ENCODE measurements at regions not wholly inside any gene's neighbourhood (a gene's known extent, or its start where the extent isn't known, plus 50 kb on each side); places are given as distances from the start of the nearest gene placed in this dataset.
"Not testable (repeated sequence)": the region's sequence is repeated elsewhere in the genome, so short reads cannot be mapped to it uniquely, and the experiment has no call there.

- no peak for DNase-seq (ENCODE audit: extremely low spot score)
- ChIA-PET CTCF (interaction anchor here (1.1 kb wide), 1 partner anchor 19 kb away, joined by 3 read pairs; no protein-coding TSS in a partner anchor), POLR2A (no interaction called here)
- no peak for TF ChIP-seq CTCF (IDR thresholded peaks at IDR 0.05; ENCODE audit: control extremely low read depth, extremely low read depth, low read depth, missing control alignments)
Observed at GRCh38 chr3:153400641-153401040, 238.6 kb downstream of the RAP2B start.

GRCh38 chr3:153404157-153404556 is 242.1 kb downstream of the RAP2B start:
- no peak for TF ChIP-seq CTCF (IDR thresholded peaks at IDR 0.05; ENCODE audit: control extremely low read depth, extremely low read depth, low read depth, missing control alignments)
- CTCF ChIA-PET, result interaction anchor here (1.0 to 1.1 kb wide), 3 partner anchors 11 to 30 kb away, joined by 3 read pairs; no protein-coding TSS in a partner anchor
- no peak for DNase-seq (ENCODE audit: extremely low spot score)
- POLR2A ChIA-PET, result no interaction called here

DNA sequence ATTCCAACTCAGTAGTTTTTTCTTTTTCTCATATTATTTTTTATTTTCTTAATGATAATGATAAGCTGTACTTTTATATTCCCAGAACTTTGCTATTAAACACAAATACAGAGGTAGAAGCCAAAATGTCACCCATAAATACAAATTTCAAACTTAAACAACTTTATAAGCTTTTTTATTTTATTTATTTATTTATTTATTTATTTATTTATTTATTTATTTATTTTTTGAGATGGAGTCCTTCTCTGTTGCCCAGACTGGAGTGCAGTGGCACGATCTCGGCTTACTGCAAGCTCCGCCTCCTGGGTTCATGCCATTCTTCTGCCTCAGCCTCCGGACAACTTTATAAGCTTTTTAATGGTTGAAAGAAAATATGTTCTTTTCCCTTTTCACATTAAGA is 243.3 kb downstream of the RAP2B start:
- POLR2A ChIA-PET; CTCF ChIA-PET; DNase-seq (ENCODE audit: extremely low spot score): not testable (repeated sequence)

DNA sequence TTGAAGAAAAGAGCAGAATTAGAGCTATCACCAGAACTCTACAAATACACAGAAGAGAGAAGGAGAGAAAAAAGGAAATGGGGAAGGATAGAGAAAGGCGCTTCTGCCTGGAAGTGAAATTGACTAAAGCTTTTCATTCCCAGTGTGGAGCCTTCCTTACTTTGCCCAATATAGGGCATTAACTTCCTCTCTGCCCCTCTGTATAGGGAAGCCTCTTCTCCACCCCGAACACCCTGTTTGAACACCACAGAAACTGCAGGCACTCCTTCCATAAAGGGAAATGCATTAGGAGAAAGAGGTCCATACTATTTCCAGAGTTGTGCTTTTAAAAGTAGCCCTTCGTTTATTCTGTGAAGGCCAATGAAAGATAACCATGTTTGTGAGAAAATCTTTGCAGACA is 248.5 kb downstream of the RAP2B start:
- ChIA-PET CTCF (no interaction called here), POLR2A (no interaction called here)
- DNase-seq (ENCODE audit: extremely low spot score), result no peak
- no peak for TF ChIP-seq CTCF (IDR thresholded peaks at IDR 0.05; ENCODE audit: control extremely low read depth, extremely low read depth, low read depth, missing control alignments)

DNA sequence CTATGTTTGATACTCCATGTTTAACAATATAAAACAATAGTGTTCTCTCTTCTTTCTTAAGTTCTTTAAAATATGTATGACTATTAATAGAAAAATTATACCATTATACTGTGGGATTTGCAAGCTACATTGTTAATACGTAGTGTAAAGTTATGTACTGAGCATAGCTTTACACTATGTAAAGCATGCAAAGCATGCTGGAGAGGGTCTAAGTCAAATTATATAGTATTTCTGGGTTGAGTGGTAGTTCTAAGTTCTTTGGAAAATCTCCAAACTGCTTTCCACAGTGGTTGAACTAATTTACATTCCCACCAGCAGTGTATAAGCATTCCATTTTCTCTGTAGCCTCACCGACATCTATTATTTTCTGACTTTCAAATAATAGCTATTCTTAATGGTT is 253.0 kb downstream of the RAP2B start:
- POLR2A ChIA-PET, result no interaction called here
- CTCF ChIA-PET, result interaction anchor here (1.1 kb wide), 1 partner anchor 11 kb away, joined by 3 read pairs; no protein-coding TSS in a partner anchor
- no peak for DNase-seq (ENCODE audit: extremely low spot score)
- no peak for TF ChIP-seq CTCF (IDR thresholded peaks at IDR 0.05; ENCODE audit: control extremely low read depth, extremely low read depth, low read depth, missing control alignments)

DNA sequence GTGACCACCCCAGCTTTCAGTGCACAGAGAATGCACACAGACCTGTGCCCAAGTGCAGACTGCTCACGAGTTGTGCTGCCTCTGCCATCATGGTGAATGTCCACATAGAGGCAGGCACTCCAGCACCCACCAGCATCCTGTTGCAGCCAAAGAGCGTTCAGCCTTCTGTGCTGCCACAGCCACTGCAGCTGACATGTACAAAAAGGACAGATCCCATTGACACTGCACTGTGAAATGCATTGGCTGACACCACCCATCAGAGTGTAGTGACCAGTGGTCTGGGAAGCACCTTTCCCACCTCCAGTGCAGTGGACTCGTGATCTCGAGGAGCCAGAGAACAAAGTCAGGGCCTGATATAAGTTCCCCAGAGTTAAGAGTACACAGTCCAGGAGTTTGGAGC is 260.3 kb downstream of the RAP2B start:
- CTCF ChIA-PET, result interaction anchor here (2.0 kb wide), 1 partner anchor 13 kb away, joined by 7 read pairs; no protein-coding TSS in a partner anchor
- no peak for TF ChIP-seq CTCF (IDR thresholded peaks at IDR 0.05; ENCODE audit: control extremely low read depth, extremely low read depth, low read depth, missing control alignments)
- no peak for DNase-seq (ENCODE audit: extremely low spot score)
- POLR2A ChIA-PET, result no interaction called here

DNA sequence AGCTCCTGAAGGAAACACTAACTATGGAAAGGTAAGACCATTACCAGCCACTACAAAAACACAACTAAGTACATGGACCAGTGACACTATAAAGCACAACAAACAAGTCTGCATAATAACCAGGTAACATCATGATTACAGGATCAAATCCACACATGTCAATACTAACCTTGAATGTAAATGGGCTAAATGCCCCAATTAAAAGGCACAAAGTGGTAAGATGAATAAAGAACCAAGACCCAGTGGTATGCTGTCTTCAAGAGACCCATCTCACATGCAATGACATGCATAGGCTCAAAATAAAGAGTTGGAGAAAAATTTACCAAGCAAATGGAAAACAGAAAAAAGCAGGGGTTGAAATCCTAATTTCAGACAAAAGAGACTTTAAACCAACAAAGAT is 261.8 kb downstream of the RAP2B start:
- POLR2A ChIA-PET; DNase-seq (ENCODE audit: extremely low spot score): not testable (repeated sequence)
- CTCF ChIA-PET, result interaction anchor here (1.5 to 2.0 kb wide), 2 partner anchors 9 to 11 kb away, joined by 5 to 7 read pairs; no protein-coding TSS in a partner anchor

DNA sequence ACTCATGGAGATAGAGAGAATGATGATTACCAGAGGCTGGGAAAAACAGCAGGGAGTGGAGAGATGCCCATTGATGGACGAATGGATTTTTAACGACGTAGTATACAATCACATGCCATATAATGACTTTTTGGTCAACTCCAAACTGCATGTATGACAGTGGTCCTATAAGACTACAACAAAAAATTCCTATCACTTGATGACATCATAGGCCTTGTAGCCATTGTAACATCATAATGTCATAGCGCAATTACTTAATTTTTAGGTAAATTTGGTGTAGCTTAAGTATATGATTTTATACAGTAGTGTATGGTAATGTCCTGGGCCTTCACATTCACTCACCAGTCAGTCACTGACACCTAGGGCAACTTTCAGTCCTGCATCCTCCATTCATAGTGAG is 264.3 kb downstream of the RAP2B start:
- ChIA-PET POLR2A (no interaction called here), CTCF (no interaction called here)
- no peak for TF ChIP-seq CTCF (IDR thresholded peaks at IDR 0.05; ENCODE audit: control extremely low read depth, extremely low read depth, low read depth, missing control alignments)
- no peak for DNase-seq (ENCODE audit: extremely low spot score)
